ENCODE measurements at regions not wholly inside any gene's neighbourhood (a gene's known extent, or its start where the extent isn't known, plus 50 kb on each side); places are given as distances from the start of the nearest gene placed in this dataset.

- intact Hi-C loops (cut with micrococcal nuclease; ENCODE audit: unreplicated experiment), result no loop called here
- Histone ChIP-seq H3K36me3 (ENCODE audit: low read depth) (no peaks in the 10 kb centered on the region), H3K4me3 (no peak overlapping the region), H2AFZ (no peak overlapping the region), H3K4me2 (no peak overlapping the region), H3K4me1 (replicated peaks; ENCODE audit: insufficient read depth) (no peaks in the 10 kb centered on the region), H3K79me2 (ENCODE audit: low read depth) (no peaks in the 10 kb centered on the region), H3F3A (ENCODE audit: insufficient read depth, low read depth) (no peaks in the 10 kb centered on the region), H3K27ac (no peak overlapping the region), H3K9me2 (ENCODE audit: insufficient read depth) (no peaks in the 10 kb centered on the region), H3K27me3 (ENCODE audit: insufficient read depth, low read depth) (peaks cover 10% of the 10 kb centered on the region; the same call in 1 of the 2 replicates), H3K9me3 (ENCODE audit: insufficient read depth, low read depth) (no peaks in the 10 kb centered on the region), H4K20me1 (ENCODE audit: insufficient read depth) (no peaks in the 10 kb centered on the region)
- POLR2A ChIA-PET (ENCODE audit: unreplicated experiment), result no interaction called here
- no TSS peak for BruUV-seq (replicated peaks)
- CTCF ChIA-PET, result no interaction called here
- no peak for DNase-seq
- TF ChIP-seq EZH2 (IDR thresholded peaks at IDR 0.05; ENCODE audit: low read depth) (no peak), CTCF (conservative IDR thresholded peaks at IDR 0.05) (no peak)
Observed at GRCh38 chr18:75827751-75828287, 400.3 kb upstream of the SMIM21 start.

- POLR2A ChIA-PET (ENCODE audit: unreplicated experiment), result no interaction called here
- intact Hi-C loops (cut with micrococcal nuclease; ENCODE audit: unreplicated experiment), result no loop called here
- no TSS peak for BruUV-seq (replicated peaks)
Observed at GRCh38 chr18:75824661-75825060, 397.2 kb upstream of the SMIM21 start.

GRCh38 chr18:75823471-75823870 lies 396.0 kb upstream of the SMIM21 start:
- BruUV-seq (replicated peaks), result no TSS peak

More at GRCh38 chr18:75824661-75825060, 397.2 kb upstream of the SMIM21 start:
- no peak for TF ChIP-seq EZH2 (IDR thresholded peaks at IDR 0.05; ENCODE audit: low read depth)
- TF ChIP-seq CTCF (conservative IDR thresholded peaks at IDR 0.05), result no peak
- DNase-seq, result no peak
- Histone ChIP-seq H4K20me1 (ENCODE audit: insufficient read depth) (no peaks in the 10 kb centered on the region), H3F3A (ENCODE audit: insufficient read depth, low read depth) (no peaks in the 10 kb centered on the region), H3K4me1 (replicated peaks; ENCODE audit: insufficient read depth) (no peaks in the 10 kb centered on the region), H2AFZ (no peak overlapping the region), H3K4me3 (no peak overlapping the region), H3K79me2 (ENCODE audit: low read depth) (no peaks in the 10 kb centered on the region), H3K27me3 (ENCODE audit: insufficient read depth, low read depth) (peaks cover 13% of the 10 kb centered on the region), H3K9me2 (ENCODE audit: insufficient read depth) (no peaks in the 10 kb centered on the region), H3K9me3 (ENCODE audit: insufficient read depth, low read depth) (no peaks in the 10 kb centered on the region), H3K27ac (no peak overlapping the region), H3K36me3 (ENCODE audit: low read depth) (no peaks in the 10 kb centered on the region), H3K4me2 (no peak overlapping the region)
- CTCF ChIA-PET, result no interaction called here

More at GRCh38 chr18:75823471-75823870, 396.0 kb upstream of the SMIM21 start:
- H3K9me3 ChIP-seq (ENCODE audit: insufficient read depth, low read depth), result no peaks in the 10 kb centered on the region
- H3F3A ChIP-seq (ENCODE audit: insufficient read depth, low read depth), result no peaks in the 10 kb centered on the region
- H3K9me2 ChIP-seq (ENCODE audit: insufficient read depth), result no peaks in the 10 kb centered on the region
- TF ChIP-seq CTCF (conservative IDR thresholded peaks at IDR 0.05) (no peak), EZH2 (IDR thresholded peaks at IDR 0.05; ENCODE audit: low read depth) (no peak)
- no peaks in the 10 kb centered on the region for H4K20me1 ChIP-seq (ENCODE audit: insufficient read depth)
- DNase-seq, result no peak
- no peak overlapping the region for H2AFZ ChIP-seq
- H3K36me3 ChIP-seq (ENCODE audit: low read depth), result no peaks in the 10 kb centered on the region
- H3K27ac ChIP-seq, result no peak overlapping the region
- intact Hi-C loops (cut with micrococcal nuclease; ENCODE audit: unreplicated experiment), result no loop called here
- H3K79me2 ChIP-seq (ENCODE audit: low read depth), result no peaks in the 10 kb centered on the region
- H3K4me2 ChIP-seq, result no peak overlapping the region
- POLR2A ChIA-PET (ENCODE audit: unreplicated experiment), result no interaction called here
- H3K27me3 ChIP-seq (ENCODE audit: insufficient read depth, low read depth), result peaks cover 21% of the 10 kb centered on the region; the same call in 1 of the 2 replicates
- no peak overlapping the region for H3K4me3 ChIP-seq
- CTCF ChIA-PET, result no interaction called here
- no peaks in the 10 kb centered on the region for H3K4me1 ChIP-seq (replicated peaks; ENCODE audit: insufficient read depth)
